B cell (primary cell): ENCODE measurements at regions not wholly inside any gene's neighbourhood (a gene's known extent, or its start where the extent isn't known, plus 50 kb on each side); places are given as distances from the start of the nearest gene placed in this dataset.
A peak's percentile ranks its signal among the peaks of the same experiment; 100 is the strongest.

Experiments
- ATAC-seq: fragments of 200-7000 bp; cut with Tn5 transposase; one replicate; pipeline ENCODE4 v1.10.0; 2021; ENCODE audit warnings: low read depth, mild to moderate bottlenecking, moderate number of reproducible peaks, moderate library complexity
- CTCF ChIA-PET: fragments of 350-600 bp; sonication (Branson Sonifier 250); formaldehyde crosslinking; loops from one replicate; lab custom pipeline; 2021; ENCODE audit warnings: antibody characterized with exemption, inconsistent platforms; lab: Charles Lee
- POLR2A ChIA-PET: fragments of 350-600 bp; sonication (Branson Sonifier 250); formaldehyde crosslinking; loops from one replicate; lab custom pipeline; 2021; ENCODE audit warnings: antibody characterized with exemption; lab: Charles Lee
- DNase-seq: peaks from one replicate; pipeline ENCODE4 v3.0.0; 2013
- H2AFZ ChIP-seq: 2 replicates; pipeline ENCODE4 v1.6.1; 2012; ENCODE audit warnings: mild to moderate bottlenecking, low read depth, low read length; ENCODE audit not compliant: insufficient read depth, poor library complexity, severe bottlenecking
- H3K27ac ChIP-seq, 2 donors: 1 replicate in 1 of 2; 2 replicates in 1 of 2; pipeline ENCODE4 v1.5.1; 2012 to 2013; ENCODE audit warnings: low read length in 2 of 2, mild to moderate bottlenecking in 2 of 2, moderate library complexity in 1 of 2
- H3K27me3 ChIP-seq, 4 experiments: fragments of 200-600 bp in 1 of 4; sonication (generic) in 1 of 4; replicated peaks in 1 of 4; 1 replicate in 2 of 4; 2 replicates in 2 of 4; pipeline versions ENCODE4 v1.6.1 to v1.7.0; 2013 to 2016; ENCODE audit warnings: low read length in 3 of 4, mild to moderate bottlenecking in 2 of 4, mixed read lengths in 1 of 4, moderate library complexity in 1 of 4; ENCODE audit not compliant: insufficient read depth in 4 of 4, control insufficient read depth in 3 of 4; ENCODE audit errors: control extremely low read depth in 1 of 4
- H3K36me3 ChIP-seq, 2 experiments: replicated peaks in 1 of 2; 1 replicate in 1 of 2; 2 replicates in 1 of 2; pipeline versions ENCODE4 v1.6.1 to v1.7.1; 2013; ENCODE audit warnings: low read length in 1 of 2; ENCODE audit not compliant: insufficient read depth in 2 of 2, control insufficient read depth in 1 of 2; ENCODE audit errors: control extremely low read depth in 1 of 2, extremely low read depth in 1 of 2
- H3K4me1 ChIP-seq, 2 donors: fragments of 200-600 bp in 1 of 2; sonication (generic) in 1 of 2; 1 replicate in 1 of 2; 2 replicates in 1 of 2; pipeline versions ENCODE4 v1.5.1 to v1.6.1; 2013 to 2017; ENCODE audit warnings: low read length in 2 of 2; ENCODE audit not compliant: control insufficient read depth in 2 of 2, insufficient read depth in 2 of 2
- H3K4me2 ChIP-seq: replicated peaks from 2 replicates; pipeline ENCODE3; 2012; ENCODE audit warnings: mild to moderate bottlenecking, low read depth, low read length; ENCODE audit not compliant: poor library complexity, severe bottlenecking
- H3K4me3 ChIP-seq, 5 experiments: fragments of 200-600 bp in 1 of 5; sonication (generic) in 1 of 5; 1 replicate in 3 of 5; 2 replicates in 2 of 5; pipeline versions ENCODE4 v1.5.1 to v1.7.0; 2011 to 2016; ENCODE audit warnings: low read length in 4 of 5, mild to moderate bottlenecking in 4 of 5, low read depth in 2 of 5, control low read depth in 1 of 5, moderate library complexity in 1 of 5; ENCODE audit not compliant: insufficient read depth in 1 of 5; ENCODE audit errors: control extremely low read depth in 1 of 5, extremely low read depth in 1 of 5
- H3K79me2 ChIP-seq: fragments of 200-600 bp; sonication (generic); one replicate; pipeline ENCODE4 v1.6.0; 2016; ENCODE audit warnings: low read length; ENCODE audit not compliant: control insufficient read depth, insufficient read depth
- H3K9ac ChIP-seq: fragments of 200-600 bp; sonication (generic); 2 replicates; pipeline ENCODE4 v1.6.1; 2017; ENCODE audit warnings: mild to moderate bottlenecking, low read length, moderate library complexity
- H3K9me3 ChIP-seq, 3 donors: one replicate each; pipeline versions ENCODE4 v1.6.1 to v1.7.1; 2013; ENCODE audit warnings: low read length in 2 of 3; ENCODE audit not compliant: control insufficient read depth in 2 of 3, insufficient read depth in 1 of 3; ENCODE audit errors: control extremely low read depth in 1 of 3
- H4K20me1 ChIP-seq: 2 replicates; pipeline ENCODE4 v1.6.0; 2012; ENCODE audit warnings: mild to moderate bottlenecking, low read length; ENCODE audit not compliant: insufficient read depth, control insufficient read depth, poor library complexity, severe bottlenecking
- H3K27ac Mint-ChIP-seq: one replicate; pipeline ENCODE4 v1.8.0; 2021; ENCODE audit warnings: mixed read lengths
- H3K27me3 Mint-ChIP-seq: one replicate; pipeline ENCODE4 v1.8.0; 2021; ENCODE audit warnings: mixed read lengths
- H3K4me1 Mint-ChIP-seq: one replicate; pipeline ENCODE4 v1.8.0; 2021; ENCODE audit warnings: mixed read lengths
- H3K4me3 Mint-ChIP-seq: one replicate; pipeline ENCODE4 v1.8.0; 2021; ENCODE audit warnings: mixed read lengths
- H3K9me3 Mint-ChIP-seq: one replicate; pipeline ENCODE4 v1.8.0; 2022; ENCODE audit warnings: mixed read lengths; ENCODE audit not compliant: insufficient read depth
- CTCF ChIP-seq: fragments of 200-600 bp; IDR thresholded peaks from one replicate; pipeline ENCODE4 v1.8.0; 2022; ENCODE audit warnings: antibody characterized with exemption, mild to moderate bottlenecking
- EZH2 ChIP-seq: IDR thresholded peaks from 2 replicates; pipeline ENCODE4 v1.6.1; 2012; ENCODE audit warnings: borderline replicate concordance, low read depth, mild to moderate bottlenecking, moderate library complexity, low read length; ENCODE audit not compliant: insufficient read depth, poor library complexity, severe bottlenecking
- WGBS: methylation state at CpG from one replicate; pipeline ENCODE4 v1.1.5; 2013; ENCODE audit warnings: missing lambda C conversion rate; ENCODE audit not compliant: insufficient coverage; 5-methylcytosine and 5-hydroxymethylcytosine counted together
- intact Hi-C: fragments of 100-400 bp; cut with micrococcal nuclease; formaldehyde crosslinking; loops from one replicate; pipeline ENCODE4 v1.10.0; 2022

- Histone ChIP-seq H2AFZ (no peak overlapping the region), H3K79me2 (no peaks in the 10 kb centered on the region), H3K9ac (no peak overlapping the region), H3K27ac (no peak overlapping the region), H3K9me3 (peaks cover 0 to 7% (median 5%) of the 10 kb centered on the region in 3 donors), H3K4me3 (no peak overlapping the region), H4K20me1 (no peaks in the 10 kb centered on the region), H3K4me1 (no peaks in the 10 kb centered on the region), H3K36me3 (no peaks in the 10 kb centered on the region), H3K4me2 (no peak overlapping the region), H3K27me3 (no peaks in the 10 kb centered on the region)
- POLR2A ChIA-PET = no interaction called here
- intact Hi-C loops = no loop called here
- Mint-ChIP-seq H3K27ac (no peak overlapping the region), H3K9me3 (no peaks in the 10 kb centered on the region), H3K4me3 (no peak overlapping the region), H3K27me3 (peaks cover 3% of the 10 kb centered on the region), H3K4me1 (no peaks in the 10 kb centered on the region)
- TF ChIP-seq EZH2 = no peak
- no peak for TF ChIP-seq CTCF
- CTCF ChIA-PET = no interaction called here
- ATAC-seq = no peak
- no CpG with 5 or more reads among the region's 2 CpGs for WGBS
- DNase-seq = no peak
Observed at GRCh38 chr3:111336511-111336910, 205.5 kb upstream of the CD96 start.

GRCh38 chr3:111338059-111338698 is 203.8 kb upstream of the CD96 start:
- Mint-ChIP-seq H3K27me3 (peaks cover 3% of the 10 kb centered on the region), H3K4me1 (no peaks in the 10 kb centered on the region), H3K9me3 (no peaks in the 10 kb centered on the region), H3K4me3 (no peak overlapping the region), H3K27ac (no peak overlapping the region)
- no peaks in the 10 kb centered on the region for H3K4me1 ChIP-seq
- peak; percentile 24 for DNase-seq
- CTCF ChIA-PET = interaction anchor here (0.6 to 0.9 kb wide), 3 partner anchors 15 to 285 kb away, joined by 3 read pairs; no protein-coding TSS in a partner anchor
- no peak overlapping the region for H3K4me3 ChIP-seq
- TF ChIP-seq EZH2 = no peak
- no peak for TF ChIP-seq CTCF
- H4K20me1 ChIP-seq = no peaks in the 10 kb centered on the region
- WGBS = 94% methylated on average over 2 of the region's 4 CpGs
- H3K27me3 ChIP-seq = no peaks in the 10 kb centered on the region
- H3K9me3 ChIP-seq = peaks cover 0 to 8% (median 5%) of the 10 kb centered on the region in 3 donors
- ATAC-seq = no peak
- intact Hi-C loops = no loop called here
- H3K4me2 ChIP-seq = no peak overlapping the region
- no peaks in the 10 kb centered on the region for H3K79me2 ChIP-seq
- H2AFZ ChIP-seq = no peak overlapping the region
- no peak overlapping the region for H3K9ac ChIP-seq
- no peaks in the 10 kb centered on the region for H3K36me3 ChIP-seq
- POLR2A ChIA-PET = no interaction called here
- no peak overlapping the region for H3K27ac ChIP-seq
